ENCODE measurements at regions not wholly inside any gene's neighbourhood (a gene's known extent, or its start where the extent isn't known, plus 50 kb on each side); places are given as distances from the start of the nearest gene placed in this dataset.

GRCh38 chr13:77391475-77391874 lies 64.6 kb upstream of the MYCBP2 start:
- H3K27ac ChIP-seq (ENCODE audit: low read length), result no peak overlapping the region
- no peaks in the 10 kb centered on the region for H3K36me3 ChIP-seq (replicated peaks; ENCODE audit: insufficient read depth, low read length)
- H3K4me2 ChIP-seq (ENCODE audit: low read depth, low read length), result no peak overlapping the region
- H3K4me1 ChIP-seq (ENCODE audit: low read length), result no peaks in the 10 kb centered on the region
- no peak overlapping the region for H3K4me3 ChIP-seq (ENCODE audit: low read length)
- H3K9ac ChIP-seq (ENCODE audit: low read length), result no peak overlapping the region
- H3K9me2 ChIP-seq (replicated peaks; ENCODE audit: insufficient read depth, low read length), result no peaks in the 10 kb centered on the region
- TF ChIP-seq, protein P1, sequence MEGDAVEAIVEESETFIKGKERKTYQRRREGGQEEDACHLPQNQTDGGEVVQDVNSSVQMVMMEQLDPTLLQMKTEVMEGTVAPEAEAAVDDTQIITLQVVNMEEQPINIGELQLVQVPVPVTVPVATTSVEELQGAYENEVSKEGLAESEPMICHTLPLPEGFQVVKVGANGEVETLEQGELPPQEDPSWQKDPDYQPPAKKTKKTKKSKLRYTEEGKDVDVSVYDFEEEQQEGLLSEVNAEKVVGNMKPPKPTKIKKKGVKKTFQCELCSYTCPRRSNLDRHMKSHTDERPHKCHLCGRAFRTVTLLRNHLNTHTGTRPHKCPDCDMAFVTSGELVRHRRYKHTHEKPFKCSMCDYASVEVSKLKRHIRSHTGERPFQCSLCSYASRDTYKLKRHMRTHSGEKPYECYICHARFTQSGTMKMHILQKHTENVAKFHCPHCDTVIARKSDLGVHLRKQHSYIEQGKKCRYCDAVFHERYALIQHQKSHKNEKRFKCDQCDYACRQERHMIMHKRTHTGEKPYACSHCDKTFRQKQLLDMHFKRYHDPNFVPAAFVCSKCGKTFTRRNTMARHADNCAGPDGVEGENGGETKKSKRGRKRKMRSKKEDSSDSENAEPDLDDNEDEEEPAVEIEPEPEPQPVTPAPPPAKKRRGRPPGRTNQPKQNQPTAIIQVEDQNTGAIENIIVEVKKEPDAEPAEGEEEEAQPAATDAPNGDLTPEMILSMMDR (IDR thresholded peaks at IDR 0.05; ENCODE audit: low read length), result no peak
- no peak for TF ChIP-seq EZH2phosphoT487 (IDR thresholded peaks at IDR 0.05; ENCODE audit: low read length)
- no peak for TF ChIP-seq EZH2 (optimal IDR thresholded peaks at IDR 0.05; ENCODE audit: low read depth, low read length)
- no peaks in the 10 kb centered on the region for H3F3A ChIP-seq (ENCODE audit: insufficient read depth, low read length)
- no peaks in the 10 kb centered on the region for H3K79me2 ChIP-seq (ENCODE audit: low read length)
- DNase-seq, result no peak
- no peak overlapping the region for H2AFZ ChIP-seq (ENCODE audit: low read length)
- H3K27me3 ChIP-seq (replicated peaks; ENCODE audit: insufficient read depth, low read length), result no peaks in the 10 kb centered on the region
- H4K20me1 ChIP-seq (ENCODE audit: insufficient read depth, low read length), result no peaks in the 10 kb centered on the region
- no peaks in the 10 kb centered on the region for H3K9me3 ChIP-seq (replicated peaks; ENCODE audit: insufficient read depth, low read length)

- Histone ChIP-seq H3K9me2 (replicated peaks; ENCODE audit: insufficient read depth, low read length) (no peaks in the 10 kb centered on the region), H3K4me3 (ENCODE audit: low read length) (no peak overlapping the region), H3K4me2 (ENCODE audit: low read depth, low read length) (no peak overlapping the region), H3K27ac (ENCODE audit: low read length) (no peak overlapping the region), H3K4me1 (ENCODE audit: low read length) (no peaks in the 10 kb centered on the region), H3K27me3 (replicated peaks; ENCODE audit: insufficient read depth, low read length) (no peaks in the 10 kb centered on the region), H2AFZ (ENCODE audit: low read length) (no peak overlapping the region), H3K9ac (ENCODE audit: low read length) (no peak overlapping the region), H3K36me3 (replicated peaks; ENCODE audit: insufficient read depth, low read length) (no peaks in the 10 kb centered on the region), H3K9me3 (replicated peaks; ENCODE audit: insufficient read depth, low read length) (no peaks in the 10 kb centered on the region), H4K20me1 (ENCODE audit: insufficient read depth, low read length) (no peaks in the 10 kb centered on the region), H3K79me2 (ENCODE audit: low read length) (no peaks in the 10 kb centered on the region), H3F3A (ENCODE audit: insufficient read depth, low read length) (no peaks in the 10 kb centered on the region)
- no peak for TF ChIP-seq EZH2 (optimal IDR thresholded peaks at IDR 0.05; ENCODE audit: low read depth, low read length)
- DNase-seq, result no peak
Measured at GRCh38 chr13:77390391-77390790, 63.5 kb upstream of the MYCBP2 start.

GRCh38 chr13:77389625-77390000 lies 62.7 kb upstream of the MYCBP2 start:
- no peaks in the 10 kb centered on the region for H3F3A ChIP-seq (ENCODE audit: insufficient read depth, low read length)
- no peaks in the 10 kb centered on the region for H3K9me3 ChIP-seq (replicated peaks; ENCODE audit: insufficient read depth, low read length)
- TF ChIP-seq EZH2phosphoT487 (IDR thresholded peaks at IDR 0.05; ENCODE audit: low read length) (no peak), EZH2 (optimal IDR thresholded peaks at IDR 0.05; ENCODE audit: low read depth, low read length) (no peak)
- TF ChIP-seq, protein P1 (IDR thresholded peaks at IDR 0.05; ENCODE audit: low read length), result no peak
- no peaks in the 10 kb centered on the region for H3K79me2 ChIP-seq (ENCODE audit: low read length)
- no peak overlapping the region for H3K27ac ChIP-seq (ENCODE audit: low read length)
- DNase-seq, result no peak
- no peaks in the 10 kb centered on the region for H3K4me1 ChIP-seq (ENCODE audit: low read length)
- no peaks in the 10 kb centered on the region for H3K36me3 ChIP-seq (replicated peaks; ENCODE audit: insufficient read depth, low read length)
- H3K4me2 ChIP-seq (ENCODE audit: low read depth, low read length), result no peak overlapping the region
- H3K9ac ChIP-seq (ENCODE audit: low read length), result no peak overlapping the region
- no peak overlapping the region for H3K4me3 ChIP-seq (ENCODE audit: low read length)
- H3K27me3 ChIP-seq (replicated peaks; ENCODE audit: insufficient read depth, low read length), result no peaks in the 10 kb centered on the region
- H3K9me2 ChIP-seq (replicated peaks; ENCODE audit: insufficient read depth, low read length), result no peaks in the 10 kb centered on the region
- H2AFZ ChIP-seq (ENCODE audit: low read length), result no peak overlapping the region
- H4K20me1 ChIP-seq (ENCODE audit: insufficient read depth, low read length), result no peaks in the 10 kb centered on the region

DNA sequence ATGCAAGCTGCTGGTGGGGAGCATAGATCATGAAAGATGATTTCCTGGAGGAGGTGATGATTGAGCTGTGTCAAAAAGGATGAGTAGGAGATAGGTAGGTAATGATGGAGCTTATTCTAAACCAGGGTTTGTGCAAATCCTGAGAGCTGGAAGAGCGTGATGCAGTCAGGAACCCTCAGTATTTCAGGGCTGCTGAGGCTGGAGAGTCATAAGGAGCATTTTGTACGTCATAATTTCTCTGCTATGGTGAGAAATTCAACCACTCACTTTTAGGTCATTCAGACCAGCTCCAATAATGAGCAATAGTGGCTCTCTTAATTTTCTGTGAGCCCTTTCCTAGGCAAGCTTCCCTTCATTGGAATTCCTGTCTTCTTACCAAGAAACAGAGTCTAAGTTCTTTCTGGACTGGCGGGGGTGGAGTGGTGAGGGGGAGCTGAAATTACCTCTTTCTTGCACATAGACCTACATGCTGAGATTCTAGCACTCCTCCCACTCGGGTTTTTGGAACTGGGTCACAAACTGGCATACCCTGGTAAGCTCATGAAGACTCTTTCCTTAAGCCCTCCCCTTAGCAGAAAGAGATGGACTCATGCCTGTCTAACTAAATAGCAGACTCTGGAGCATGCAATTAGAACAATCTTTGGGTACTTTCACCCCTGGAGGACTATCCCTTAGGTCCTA lies 62.2 kb upstream of the MYCBP2 start:
- H3K9ac ChIP-seq (ENCODE audit: low read length), result no peak overlapping the region
- H3K4me1 ChIP-seq (ENCODE audit: low read length), result no peaks in the 10 kb centered on the region
- no peak overlapping the region for H3K27ac ChIP-seq (ENCODE audit: low read length)
- no peaks in the 10 kb centered on the region for H4K20me1 ChIP-seq (ENCODE audit: insufficient read depth, low read length)
- H2AFZ ChIP-seq (ENCODE audit: low read length), result no peak overlapping the region
- no peaks in the 10 kb centered on the region for H3F3A ChIP-seq (ENCODE audit: insufficient read depth, low read length)
- no peak for DNase-seq
- no peaks in the 10 kb centered on the region for H3K9me2 ChIP-seq (replicated peaks; ENCODE audit: insufficient read depth, low read length)
- no peak for TF ChIP-seq EZH2 (optimal IDR thresholded peaks at IDR 0.05; ENCODE audit: low read depth, low read length)
- no peaks in the 10 kb centered on the region for H3K79me2 ChIP-seq (ENCODE audit: low read length)
- H3K36me3 ChIP-seq (replicated peaks; ENCODE audit: insufficient read depth, low read length), result no peaks in the 10 kb centered on the region
- no peak overlapping the region for H3K4me2 ChIP-seq (ENCODE audit: low read depth, low read length)
- no peaks in the 10 kb centered on the region for H3K9me3 ChIP-seq (replicated peaks; ENCODE audit: insufficient read depth, low read length)
- no peak overlapping the region for H3K4me3 ChIP-seq (ENCODE audit: low read length)
- H3K27me3 ChIP-seq (replicated peaks; ENCODE audit: insufficient read depth, low read length), result no peaks in the 10 kb centered on the region
